ENCODE measurements at regions not wholly inside any gene's neighbourhood (a gene's known extent, or its start where the extent isn't known, plus 50 kb on each side); places are given as distances from the start of the nearest gene placed in this dataset.

DNA sequence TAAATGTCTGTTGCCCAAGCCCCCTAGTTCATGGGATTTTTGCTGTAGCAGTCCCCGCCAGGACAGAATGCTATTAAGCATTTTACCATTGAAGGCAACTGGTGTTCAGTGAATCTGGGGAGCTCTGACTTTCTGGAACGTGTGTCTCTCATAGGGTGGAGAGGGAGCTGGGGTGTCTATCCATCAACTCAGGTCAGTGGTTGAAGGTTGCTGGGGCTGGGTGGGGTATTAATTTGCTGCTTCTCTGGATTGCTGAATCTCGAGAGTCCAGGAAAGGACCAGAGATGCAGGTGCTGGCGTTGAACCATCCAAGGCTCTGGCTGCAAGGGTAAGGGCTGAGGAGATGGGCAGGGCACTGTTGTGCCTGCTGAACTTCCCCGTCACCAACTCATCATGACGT, 66.8 kb upstream of the NCK2 start:
- Mint-ChIP-seq H3K4me1 (ENCODE audit: low read depth) (peaks cover 23% of the 10 kb centered on the region), H3K9me3 (no peaks in the 10 kb centered on the region), H3K4me3 (no peak overlapping the region), H3K27ac (no peak overlapping the region), H3K36me3 (ENCODE audit: low read depth) (no peaks in the 10 kb centered on the region), H3K27me3 (no peaks in the 10 kb centered on the region)
- ATAC-seq (no peak), DNase-seq (no peak)
- intact Hi-C loops (cut with micrococcal nuclease): no loop called here
- TF ChIP-seq, protein P1, sequence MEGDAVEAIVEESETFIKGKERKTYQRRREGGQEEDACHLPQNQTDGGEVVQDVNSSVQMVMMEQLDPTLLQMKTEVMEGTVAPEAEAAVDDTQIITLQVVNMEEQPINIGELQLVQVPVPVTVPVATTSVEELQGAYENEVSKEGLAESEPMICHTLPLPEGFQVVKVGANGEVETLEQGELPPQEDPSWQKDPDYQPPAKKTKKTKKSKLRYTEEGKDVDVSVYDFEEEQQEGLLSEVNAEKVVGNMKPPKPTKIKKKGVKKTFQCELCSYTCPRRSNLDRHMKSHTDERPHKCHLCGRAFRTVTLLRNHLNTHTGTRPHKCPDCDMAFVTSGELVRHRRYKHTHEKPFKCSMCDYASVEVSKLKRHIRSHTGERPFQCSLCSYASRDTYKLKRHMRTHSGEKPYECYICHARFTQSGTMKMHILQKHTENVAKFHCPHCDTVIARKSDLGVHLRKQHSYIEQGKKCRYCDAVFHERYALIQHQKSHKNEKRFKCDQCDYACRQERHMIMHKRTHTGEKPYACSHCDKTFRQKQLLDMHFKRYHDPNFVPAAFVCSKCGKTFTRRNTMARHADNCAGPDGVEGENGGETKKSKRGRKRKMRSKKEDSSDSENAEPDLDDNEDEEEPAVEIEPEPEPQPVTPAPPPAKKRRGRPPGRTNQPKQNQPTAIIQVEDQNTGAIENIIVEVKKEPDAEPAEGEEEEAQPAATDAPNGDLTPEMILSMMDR (IDR thresholded peaks at IDR 0.05): no peak
- CTCF ChIA-PET: interaction anchor here (0.6 kb wide), 1 partner anchor 101 kb away, joined by 3 read pairs; no protein-coding TSS in a partner anchor
- POLR2A ChIA-PET: no interaction called here

DNA sequence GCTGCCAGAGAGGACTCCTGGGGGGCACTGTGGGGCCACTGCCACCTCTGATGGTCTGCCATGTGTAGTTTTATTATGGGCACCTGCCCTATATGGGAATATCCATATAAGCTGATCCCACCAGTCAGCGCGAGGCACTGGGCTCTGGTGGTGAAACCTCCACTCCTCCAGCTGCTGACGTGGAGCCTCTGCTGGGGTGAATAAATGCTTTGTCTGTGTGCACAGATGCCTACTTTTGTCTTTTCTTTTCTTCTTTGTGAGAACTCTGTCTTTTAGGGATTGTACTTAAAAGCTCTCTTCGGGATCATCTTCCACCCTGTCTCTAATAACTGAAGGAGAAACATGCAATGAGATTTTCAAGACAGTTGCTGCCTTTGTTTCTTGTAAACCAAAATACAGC, 68.9 kb upstream of the NCK2 start:
- no peaks in the 10 kb centered on the region for H3K36me3 Mint-ChIP-seq (ENCODE audit: low read depth)
- intact Hi-C loops (cut with micrococcal nuclease): no loop called here
- TF ChIP-seq, protein P1 (IDR thresholded peaks at IDR 0.05): no peak
- H3K4me1 Mint-ChIP-seq (ENCODE audit: low read depth): peaks cover 17% of the 10 kb centered on the region
- ChIA-PET POLR2A (no interaction called here), CTCF (interaction anchor here (1.4 kb wide), 1 partner anchor 907 kb away, joined by 3 read pairs; no protein-coding TSS in a partner anchor)
- H3K9me3 Mint-ChIP-seq: no peaks in the 10 kb centered on the region
- DNase-seq: no peak
- H3K27ac Mint-ChIP-seq: peak overlapping the region; percentile 40
- ATAC-seq: no peak
- no peak overlapping the region for H3K4me3 Mint-ChIP-seq
- H3K27me3 Mint-ChIP-seq: no peaks in the 10 kb centered on the region

GRCh38 chr2:105674859-105675541, 69.7 kb upstream of the NCK2 start:
- peak; percentile 69 for DNase-seq
- Mint-ChIP-seq H3K27me3 (no peaks in the 10 kb centered on the region), H3K4me3 (no peak overlapping the region), H3K4me1 (ENCODE audit: low read depth) (peaks cover 17% of the 10 kb centered on the region), H3K27ac (peak overlapping the region; percentile 72), H3K36me3 (ENCODE audit: low read depth) (no peaks in the 10 kb centered on the region), H3K9me3 (no peaks in the 10 kb centered on the region)
- CTCF ChIA-PET: interaction anchor here (1.2 kb wide), 1 partner anchor 43 kb away, joined by 3 read pairs; no protein-coding TSS in a partner anchor
- TF ChIP-seq, protein P1 (IDR thresholded peaks at IDR 0.05): no peak
- ATAC-seq: peak; percentile 89
- POLR2A ChIA-PET: no interaction called here
- intact Hi-C loops (cut with micrococcal nuclease): no loop called here

DNA sequence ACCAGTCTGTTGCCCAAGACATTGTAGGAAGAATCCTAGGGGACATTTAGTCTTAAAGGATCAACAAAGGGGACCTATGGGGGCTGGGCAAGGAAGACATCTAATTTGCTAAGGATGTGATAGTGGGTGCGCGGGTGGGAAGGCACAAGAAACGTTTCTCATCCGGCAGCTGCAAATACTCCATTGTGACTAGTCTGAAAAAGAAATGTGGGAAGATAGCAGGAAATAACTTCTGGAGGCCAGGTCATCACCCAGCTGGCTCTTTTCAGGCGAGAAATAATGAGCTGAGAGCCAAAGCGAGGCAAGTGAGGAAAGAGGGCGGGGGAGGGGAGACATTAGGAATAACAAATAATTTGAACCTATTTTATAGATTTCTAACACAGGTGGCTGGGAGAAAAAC, 70.3 kb upstream of the NCK2 start:
- ChIA-PET POLR2A (no interaction called here), CTCF (interaction anchor here (0.6 to 1.2 kb wide), 2 partner anchors 43 to 56 kb away, joined by 3 read pairs; no protein-coding TSS in a partner anchor)
- Mint-ChIP-seq H3K4me1 (ENCODE audit: low read depth) (peaks cover 17% of the 10 kb centered on the region), H3K27ac (no peak overlapping the region), H3K27me3 (no peaks in the 10 kb centered on the region), H3K9me3 (no peaks in the 10 kb centered on the region), H3K36me3 (ENCODE audit: low read depth) (no peaks in the 10 kb centered on the region), H3K4me3 (no peak overlapping the region)
- TF ChIP-seq, protein P1 (IDR thresholded peaks at IDR 0.05): no peak
- no peak for DNase-seq
- intact Hi-C loops (cut with micrococcal nuclease): no loop called here
- no peak for ATAC-seq

GRCh38 chr2:105671156-105671555, 73.6 kb upstream of the NCK2 start:
- DNase-seq (no peak), ATAC-seq (no peak)
- peaks cover 17% of the 10 kb centered on the region for H3K4me1 Mint-ChIP-seq (ENCODE audit: low read depth)
- TF ChIP-seq, protein P1 (IDR thresholded peaks at IDR 0.05): no peak
- POLR2A ChIA-PET: interaction anchor here (1.0 to 1.2 kb wide), 2 partner anchors 13 to 39 kb away, joined by 3 to 4 read pairs; no protein-coding TSS in a partner anchor
- no peaks in the 10 kb centered on the region for H3K27me3 Mint-ChIP-seq
- peaks cover 5% of the 10 kb centered on the region for H3K9me3 Mint-ChIP-seq
- H3K4me3 Mint-ChIP-seq: no peak overlapping the region
- CTCF ChIA-PET: no interaction called here
- intact Hi-C loops (cut with micrococcal nuclease): no loop called here
- H3K27ac Mint-ChIP-seq: no peak overlapping the region
- H3K36me3 Mint-ChIP-seq (ENCODE audit: low read depth): no peaks in the 10 kb centered on the region
